Kidney (tissue), 13 donors: ENCODE measurements at regions not wholly inside any gene's neighbourhood (a gene's known extent, or its start where the extent isn't known, plus 50 kb on each side); places are given as distances from the start of the nearest gene placed in this dataset.

Experiments
- DNase-seq, 5 donors: peaks; one replicate each; pipeline ENCODE4 v3.0.0-alpha.2; 2013 to 2020
- FAIRE-seq: peaks from 2 replicates; lab custom pipeline; 2012; peaks lifted over from hg19 to GRCh38; lab: Jason Lieb, UNC
- H3K27ac ChIP-seq, 2 donors: one replicate each; pipeline ENCODE4 v1.7.0; 2013; ENCODE audit warnings: low read depth in 2 of 2, low read length in 2 of 2, inconsistent platforms in 1 of 2
- H3K27me3 ChIP-seq: one replicate; pipeline ENCODE4 v1.7.1; 2013; ENCODE audit warnings: low read length, inconsistent platforms; ENCODE audit not compliant: control insufficient read depth, insufficient read depth
- H3K36me3 ChIP-seq, 3 donors: one replicate each; pipeline versions ENCODE4 v1.7.0 to v1.7.1; 2013; ENCODE audit warnings: low read length in 3 of 3, control low read depth in 1 of 3, inconsistent platforms in 1 of 3; ENCODE audit not compliant: insufficient read depth in 3 of 3, control insufficient read depth in 2 of 3
- H3K4me1 ChIP-seq, 3 donors: one replicate each; pipeline versions ENCODE4 v1.7.0 to v1.7.1; 2013; ENCODE audit warnings: low read length in 3 of 3, inconsistent platforms in 1 of 3, low read depth in 1 of 3; ENCODE audit not compliant: control insufficient read depth in 2 of 3, insufficient read depth in 2 of 3
- H3K4me3 ChIP-seq, 3 donors: one replicate each; pipeline versions ENCODE4 v1.7.0 to v1.8.1; 2013; ENCODE audit warnings: low read length in 3 of 3, control low read depth in 1 of 3, inconsistent platforms in 1 of 3
- H3K9ac ChIP-seq, 3 donors: one replicate each; pipeline versions ENCODE4 v1.7.0 to v1.7.1; 2013; ENCODE audit warnings: low read length in 3 of 3, control low read depth in 1 of 3, inconsistent platforms in 1 of 3
- H3K9me3 ChIP-seq, 3 donors: one replicate each; pipeline versions ENCODE4 v1.7.0 to v1.7.1; 2013; ENCODE audit warnings: low read length in 3 of 3, control low read depth in 1 of 3, inconsistent platforms in 1 of 3; ENCODE audit not compliant: control insufficient read depth in 2 of 3, insufficient read depth in 1 of 3
- intact Hi-C: fragments of 100-400 bp; cut with DNase I; formaldehyde crosslinking; loops from one replicate; pipeline ENCODE4 v1.11.1; 2022
- TF ChIP-seq, protein P1 (sequence below): IDR thresholded peaks from 3 replicates; pipeline ENCODE4 v1.5.1; 2012; ENCODE audit warnings: mild to moderate bottlenecking, moderate library complexity, borderline replicate concordance; ENCODE audit not compliant: insufficient read depth; ENCODE audit errors: extremely low read depth
- donor health status: control.
- donor health status: control.
- donor health status: control.
- donor health status: control.
- donor health status: control.
- donor health status: DM: yes; HTN: yes; CAD: no.
- donor health status: Normal renal cell carcinoma (clear cell type).

DNA sequence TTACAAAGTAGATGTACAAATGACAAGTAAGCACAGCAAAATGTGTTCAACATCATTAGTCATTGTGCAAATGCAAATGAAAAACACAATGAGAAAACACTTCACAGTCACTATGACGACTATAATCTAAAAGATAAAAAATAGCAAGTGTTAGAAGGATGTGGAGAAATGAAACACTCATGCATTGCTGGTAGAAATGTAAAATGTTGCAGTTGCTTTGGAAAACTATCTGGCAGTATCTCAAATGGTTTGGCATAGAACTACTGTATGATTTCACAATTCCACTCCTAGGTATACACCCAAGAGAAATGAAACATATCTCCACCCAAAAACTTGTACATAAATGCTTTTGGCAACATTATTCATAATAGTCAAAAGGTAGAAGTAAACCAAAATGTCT is 459.7 kb upstream of the TRAM1L1 start:
- Histone ChIP-seq H3K9me3 (no peaks in the 10 kb centered on the region), H3K4me3 (no peak overlapping the region), H3K27ac (no peak overlapping the region), H3K4me1 (no peaks in the 10 kb centered on the region), H3K9ac (no peak overlapping the region), H3K36me3 (no peaks in the 10 kb centered on the region), H3K27me3 (no peaks in the 10 kb centered on the region)
- FAIRE-seq (no peak), DNase-seq (no peak)
- TF ChIP-seq, protein P1, sequence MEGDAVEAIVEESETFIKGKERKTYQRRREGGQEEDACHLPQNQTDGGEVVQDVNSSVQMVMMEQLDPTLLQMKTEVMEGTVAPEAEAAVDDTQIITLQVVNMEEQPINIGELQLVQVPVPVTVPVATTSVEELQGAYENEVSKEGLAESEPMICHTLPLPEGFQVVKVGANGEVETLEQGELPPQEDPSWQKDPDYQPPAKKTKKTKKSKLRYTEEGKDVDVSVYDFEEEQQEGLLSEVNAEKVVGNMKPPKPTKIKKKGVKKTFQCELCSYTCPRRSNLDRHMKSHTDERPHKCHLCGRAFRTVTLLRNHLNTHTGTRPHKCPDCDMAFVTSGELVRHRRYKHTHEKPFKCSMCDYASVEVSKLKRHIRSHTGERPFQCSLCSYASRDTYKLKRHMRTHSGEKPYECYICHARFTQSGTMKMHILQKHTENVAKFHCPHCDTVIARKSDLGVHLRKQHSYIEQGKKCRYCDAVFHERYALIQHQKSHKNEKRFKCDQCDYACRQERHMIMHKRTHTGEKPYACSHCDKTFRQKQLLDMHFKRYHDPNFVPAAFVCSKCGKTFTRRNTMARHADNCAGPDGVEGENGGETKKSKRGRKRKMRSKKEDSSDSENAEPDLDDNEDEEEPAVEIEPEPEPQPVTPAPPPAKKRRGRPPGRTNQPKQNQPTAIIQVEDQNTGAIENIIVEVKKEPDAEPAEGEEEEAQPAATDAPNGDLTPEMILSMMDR = no peak
- intact Hi-C loops = no loop called here

DNA sequence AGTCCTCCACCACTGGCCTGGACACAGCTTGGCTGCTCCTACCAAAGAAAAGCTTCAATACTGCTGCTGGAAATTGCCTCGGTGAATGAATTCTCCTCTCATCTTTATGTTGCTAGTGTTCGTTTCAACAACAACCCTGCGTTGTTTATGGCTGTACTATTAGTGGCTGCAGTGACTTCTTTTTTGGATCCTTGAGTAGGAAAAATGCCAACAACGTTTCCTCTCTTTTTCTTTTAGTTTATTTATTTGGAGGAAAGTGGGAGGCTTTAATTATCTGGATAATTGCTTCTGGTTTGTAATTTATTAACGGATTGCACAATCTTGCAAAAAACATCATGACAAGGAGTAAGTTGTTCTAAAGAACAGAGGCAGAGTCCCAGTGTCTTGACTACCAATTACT is 464.1 kb upstream of the TRAM1L1 start:
- no peak for FAIRE-seq
- Histone ChIP-seq H3K4me1 (no peaks in the 10 kb centered on the region), H3K9ac (no peak overlapping the region), H3K27ac (no peak overlapping the region), H3K36me3 (no peaks in the 10 kb centered on the region), H3K27me3 (no peaks in the 10 kb centered on the region), H3K4me3 (no peak overlapping the region), H3K9me3 (no peaks in the 10 kb centered on the region)
- TF ChIP-seq, protein P1 = no peak
- DNase-seq = peak in 2 of 5 donors; percentile 49 to 69
- intact Hi-C loops = no loop called here

- TF ChIP-seq, protein P1 = no peak
- FAIRE-seq (no peak), DNase-seq (no peak)
- no peak overlapping the region for H3K27ac ChIP-seq
- intact Hi-C loops = no loop called here
- H3K36me3 ChIP-seq = no peaks in the 10 kb centered on the region
- no peaks in the 10 kb centered on the region for H3K4me1 ChIP-seq
- H3K9ac ChIP-seq = no peak overlapping the region
- H3K9me3 ChIP-seq = no peaks in the 10 kb centered on the region
- H3K4me3 ChIP-seq = no peak overlapping the region
- no peaks in the 10 kb centered on the region for H3K27me3 ChIP-seq
Observed at GRCh38 chr4:117550085-117550484, 464.7 kb upstream of the TRAM1L1 start.

DNA sequence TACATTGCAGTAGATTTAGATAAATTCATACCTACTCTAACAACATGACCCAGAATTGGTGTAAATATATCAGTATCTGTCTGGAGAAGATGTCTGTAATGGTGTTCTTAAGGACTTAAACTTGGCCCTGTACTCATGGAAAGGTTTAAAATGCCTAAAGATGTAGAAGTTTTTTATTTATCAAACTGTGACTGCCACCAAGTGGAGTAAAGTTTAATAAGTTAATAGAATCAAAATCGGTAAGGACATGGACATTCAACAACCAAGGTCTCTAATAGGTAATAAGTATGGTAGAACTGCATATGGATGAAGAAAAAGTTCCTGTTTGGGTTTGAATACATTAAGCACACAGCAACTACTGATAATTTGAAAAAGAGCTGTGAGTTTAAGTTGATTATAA is 474.0 kb upstream of the NDST3 start:
- intact Hi-C loops = no loop called here
- no peak overlapping the region for H3K27ac ChIP-seq
- no peak overlapping the region for H3K9ac ChIP-seq
- no peaks in the 10 kb centered on the region for H3K36me3 ChIP-seq
- TF ChIP-seq, protein P1 = no peak
- H3K4me3 ChIP-seq = no peak overlapping the region
- FAIRE-seq (no peak), DNase-seq (peak in 2 of 5 donors; percentile 5 to 44)
- H3K4me1 ChIP-seq = no peaks in the 10 kb centered on the region
- no peaks in the 10 kb centered on the region for H3K27me3 ChIP-seq
- H3K9me3 ChIP-seq = no peaks in the 10 kb centered on the region
